ENCODE measurements at regions not wholly inside any gene's neighbourhood (a gene's known extent, or its start where the extent isn't known, plus 50 kb on each side); places are given as distances from the start of the nearest gene placed in this dataset.

- Histone ChIP-seq H3K4me3 (ENCODE audit: low read length) (no peak overlapping the region), H3K36me3 (ENCODE audit: control insufficient read depth, insufficient read depth, low read length) (no peaks in the 10 kb centered on the region), H3K27ac (ENCODE audit: low read length) (no peak overlapping the region), H3K4me1 (ENCODE audit: control insufficient read depth, insufficient read depth, low read length) (no peaks in the 10 kb centered on the region), H3K27me3 (ENCODE audit: control insufficient read depth, insufficient read depth, low read length) (no peaks in the 10 kb centered on the region), H3K9me3 (ENCODE audit: control insufficient read depth, insufficient read depth, low read length) (peaks cover 4% of the 10 kb centered on the region)
- 90% methylated on average over 6 of the region's 6 CpGs for WGBS (ENCODE audit: insufficient coverage)
- intact Hi-C loops (cut with micrococcal nuclease), result no loop called here
- Mint-ChIP-seq H3K4me1 (no peaks in the 10 kb centered on the region), H3K9me3 (peaks cover 2 to 10% of the 10 kb centered on the region in 2 donors), H3K27me3 (ENCODE audit: low read depth in 2 of 2) (no peaks in the 10 kb centered on the region), H3K4me3 (no peak overlapping the region), H3K27ac (no peak overlapping the region), H3K36me3 (peaks cover 9% of the 10 kb centered on the region)
- DNase-seq (no peak), ATAC-seq (no peak)
- no peak for TF ChIP-seq CTCF (IDR thresholded peaks at IDR 0.05)
Observed at GRCh38 chr16:9351440-9351839, 260.0 kb downstream of the HAPSTR1 start.

GRCh38 chr16:9351841-9352434 lies 260.5 kb downstream of the HAPSTR1 start:
- TF ChIP-seq CTCF (IDR thresholded peaks at IDR 0.05), result no peak
- no peaks in the 10 kb centered on the region for H3K4me1 ChIP-seq (ENCODE audit: control insufficient read depth, insufficient read depth, low read length)
- Mint-ChIP-seq H3K4me3 (no peak overlapping the region), H3K27me3 (ENCODE audit: low read depth in 2 of 2) (no peaks in the 10 kb centered on the region), H3K9me3 (peaks cover 2 to 10% of the 10 kb centered on the region in 2 donors), H3K27ac (no peak overlapping the region), H3K4me1 (no peaks in the 10 kb centered on the region), H3K36me3 (peaks cover 9% of the 10 kb centered on the region)
- no peak for ATAC-seq
- no peak overlapping the region for H3K27ac ChIP-seq (ENCODE audit: low read length)
- WGBS (ENCODE audit: insufficient coverage), result 89% methylated on average over 1 of the region's 1 CpG
- intact Hi-C loops (cut with micrococcal nuclease), result no loop called here
- H3K4me3 ChIP-seq (ENCODE audit: low read length), result no peak overlapping the region
- no peaks in the 10 kb centered on the region for H3K36me3 ChIP-seq (ENCODE audit: control insufficient read depth, insufficient read depth, low read length)
- no peak for DNase-seq
- no peaks in the 10 kb centered on the region for H3K27me3 ChIP-seq (ENCODE audit: control insufficient read depth, insufficient read depth, low read length)
- H3K9me3 ChIP-seq (ENCODE audit: control insufficient read depth, insufficient read depth, low read length), result peaks cover 7% of the 10 kb centered on the region

GRCh38 chr16:9357829-9358228 lies 266.4 kb downstream of the HAPSTR1 start:
- no peak for TF ChIP-seq CTCF (IDR thresholded peaks at IDR 0.05)
- no peak for ATAC-seq
- Histone ChIP-seq H3K27ac (ENCODE audit: low read length) (no peak overlapping the region), H3K4me3 (ENCODE audit: low read length) (no peak overlapping the region), H3K36me3 (ENCODE audit: control insufficient read depth, insufficient read depth, low read length) (no peaks in the 10 kb centered on the region), H3K4me1 (ENCODE audit: control insufficient read depth, insufficient read depth, low read length) (no peaks in the 10 kb centered on the region), H3K27me3 (ENCODE audit: control insufficient read depth, insufficient read depth, low read length) (no peaks in the 10 kb centered on the region), H3K9me3 (ENCODE audit: control insufficient read depth, insufficient read depth, low read length) (peaks cover 3% of the 10 kb centered on the region)
- intact Hi-C loops (cut with micrococcal nuclease), result no loop called here
- H3K27ac Mint-ChIP-seq, result no peak overlapping the region
- H3K9me3 Mint-ChIP-seq, result peaks cover 7% of the 10 kb centered on the region in 2 donors
- peaks cover 0 to 3% of the 10 kb centered on the region in 2 donors for H3K27me3 Mint-ChIP-seq (ENCODE audit: low read depth in 2 of 2)
- no peak overlapping the region for H3K4me3 Mint-ChIP-seq
- H3K36me3 Mint-ChIP-seq, result peaks cover 7% of the 10 kb centered on the region
- no peak for DNase-seq
- 85% methylated on average over 2 of the region's 2 CpGs for WGBS (ENCODE audit: insufficient coverage)
- no peaks in the 10 kb centered on the region for H3K4me1 Mint-ChIP-seq

- DNase-seq (no peak), ATAC-seq (no peak)
- Histone ChIP-seq H3K27me3 (ENCODE audit: control insufficient read depth, insufficient read depth, low read length) (no peaks in the 10 kb centered on the region), H3K36me3 (ENCODE audit: control insufficient read depth, insufficient read depth, low read length) (no peaks in the 10 kb centered on the region), H3K9me3 (ENCODE audit: control insufficient read depth, insufficient read depth, low read length) (peaks cover 3% of the 10 kb centered on the region), H3K4me3 (ENCODE audit: low read length) (no peak overlapping the region), H3K27ac (ENCODE audit: low read length) (no peak overlapping the region), H3K4me1 (ENCODE audit: control insufficient read depth, insufficient read depth, low read length) (no peaks in the 10 kb centered on the region)
- H3K9me3 Mint-ChIP-seq, result peaks cover 7 to 9% of the 10 kb centered on the region in 2 donors
- intact Hi-C loops (cut with micrococcal nuclease), result no loop called here
- no peak overlapping the region for H3K27ac Mint-ChIP-seq
- peaks cover 0 to 3% of the 10 kb centered on the region in 2 donors for H3K27me3 Mint-ChIP-seq (ENCODE audit: low read depth in 2 of 2)
- H3K4me3 Mint-ChIP-seq, result no peak overlapping the region
- H3K36me3 Mint-ChIP-seq, result peaks cover 7% of the 10 kb centered on the region
- 92% methylated on average over 7 of the region's 7 CpGs for WGBS (ENCODE audit: insufficient coverage)
- no peaks in the 10 kb centered on the region for H3K4me1 Mint-ChIP-seq
- no peak for TF ChIP-seq CTCF (IDR thresholded peaks at IDR 0.05)
Observed at GRCh38 chr16:9360075-9360474, 268.6 kb downstream of the HAPSTR1 start.
